HG02798 (cell line): ENCODE measurements at regions not wholly inside any gene's neighbourhood (a gene's known extent, or its start where the extent isn't known, plus 50 kb on each side); places are given as distances from the start of the nearest gene placed in this dataset.
A peak's percentile ranks its signal among the peaks of the same experiment; 100 is the strongest.
"Not testable (repeated sequence)": the region's sequence is repeated elsewhere in the genome, so short reads cannot be mapped to it uniquely, and the experiment has no call there.

Experiments used
- ATAC-seq: cut with Tn5 transposase; IDR thresholded peaks from one replicate; pipeline ENCODE4 v1.9.1; 2021; ENCODE audit warnings: mild to moderate bottlenecking; ENCODE audit not compliant: unreplicated experiment, poor library complexity

DNA sequence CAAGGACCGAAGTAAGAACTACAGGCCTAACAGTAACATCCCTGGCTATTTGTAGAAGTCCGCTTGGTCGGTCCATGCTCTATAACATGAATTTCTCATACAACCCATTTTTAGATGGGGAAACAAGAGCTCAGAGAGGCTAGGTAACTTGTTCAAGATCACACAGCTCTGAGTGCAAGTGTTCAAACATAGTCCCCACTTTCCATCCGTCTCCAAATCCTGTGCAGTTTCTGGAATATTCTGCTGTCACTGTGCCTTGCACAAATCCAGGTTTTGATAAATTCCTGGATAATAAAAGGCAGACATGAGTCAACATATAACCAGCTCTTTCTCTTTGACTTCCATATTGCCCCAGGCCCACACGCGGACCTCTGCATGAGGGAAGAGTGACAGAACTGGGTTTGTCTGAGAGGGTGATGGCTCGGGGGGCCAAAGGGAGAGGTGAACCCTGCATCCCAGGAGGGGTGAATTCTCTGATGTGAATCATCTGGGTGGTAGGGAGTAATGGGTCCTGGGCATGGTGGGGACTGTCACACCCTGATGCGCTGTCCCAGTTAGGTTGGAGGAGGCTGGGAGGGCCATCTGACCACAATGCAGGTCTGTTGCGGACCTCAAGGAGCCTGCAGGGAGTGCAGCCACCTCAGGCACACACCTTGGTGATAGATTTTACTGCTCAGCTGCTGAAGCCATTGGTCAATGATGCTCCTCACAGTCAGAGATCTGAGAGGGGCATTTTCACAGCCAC, 162.2 kb downstream of the SMAD6 start:
- no peak for ATAC-seq

DNA sequence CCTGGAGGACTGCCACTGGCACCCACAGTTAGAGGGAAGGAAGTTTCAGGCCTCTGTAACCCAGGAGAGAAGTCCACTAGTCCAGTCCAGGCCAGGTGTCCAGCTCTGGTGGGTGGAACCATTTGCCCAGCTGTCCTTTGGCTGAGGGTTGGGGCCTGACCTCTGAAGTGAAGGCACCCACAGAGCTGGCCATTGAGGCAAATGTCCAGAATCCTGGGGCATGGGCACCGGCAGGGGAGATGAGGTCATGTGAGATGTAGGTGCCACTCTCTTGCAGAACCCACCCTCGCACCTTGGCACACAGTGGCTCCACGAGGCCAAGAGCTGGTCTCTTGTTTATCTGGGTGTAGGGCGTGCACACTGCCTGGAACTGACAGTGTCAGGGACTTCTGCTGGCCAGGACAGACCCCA, 162.8 kb downstream of the SMAD6 start:
- ATAC-seq = no peak

DNA sequence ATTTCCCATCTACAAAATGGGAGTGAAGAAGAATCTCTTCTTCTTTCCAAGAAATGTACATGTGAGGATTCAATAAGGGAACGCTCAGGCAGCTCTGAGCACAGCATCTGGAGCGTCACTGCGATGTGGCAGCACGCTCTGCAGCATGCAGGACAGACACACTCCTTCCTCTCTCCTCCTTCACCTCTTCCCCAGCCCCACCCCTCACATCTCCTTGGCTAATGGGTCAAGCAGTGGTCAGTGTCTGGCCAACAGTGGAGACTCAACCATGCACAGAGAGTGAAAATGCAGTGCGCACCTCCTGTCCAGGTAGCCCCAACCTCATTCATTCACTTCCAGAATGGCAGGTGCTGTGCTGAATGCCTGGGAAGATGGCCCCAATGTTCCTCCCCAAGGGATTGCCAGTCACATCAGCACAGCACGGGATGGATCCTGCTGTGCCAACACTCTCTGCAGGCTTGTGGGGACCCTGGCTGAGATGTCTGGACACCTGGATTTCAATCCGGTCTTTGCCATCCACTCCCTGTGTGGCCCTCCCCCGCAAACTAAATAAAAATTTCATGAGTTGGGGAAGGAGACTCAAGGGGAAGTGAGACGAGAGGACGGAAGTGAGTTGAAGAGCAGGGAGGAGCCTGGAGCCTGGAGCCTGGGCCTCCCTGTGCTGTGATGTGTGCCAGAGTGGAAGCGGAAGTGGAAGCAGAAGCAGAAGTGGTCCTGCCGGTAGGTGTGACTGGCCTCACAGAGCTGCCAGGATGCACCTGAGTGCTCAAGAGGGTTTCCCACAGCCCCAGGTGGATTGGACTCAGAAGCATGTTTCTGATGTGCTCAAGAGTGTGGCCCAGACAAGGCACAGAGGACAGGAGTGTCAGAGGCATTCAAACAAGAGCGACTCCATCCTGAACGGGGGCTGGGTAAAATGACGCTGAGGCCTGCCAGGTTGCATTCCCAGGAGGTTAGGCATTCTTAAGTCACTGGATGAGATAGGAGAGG, 163.9 kb downstream of the SMAD6 start:
- ATAC-seq = peak; percentile 65

DNA sequence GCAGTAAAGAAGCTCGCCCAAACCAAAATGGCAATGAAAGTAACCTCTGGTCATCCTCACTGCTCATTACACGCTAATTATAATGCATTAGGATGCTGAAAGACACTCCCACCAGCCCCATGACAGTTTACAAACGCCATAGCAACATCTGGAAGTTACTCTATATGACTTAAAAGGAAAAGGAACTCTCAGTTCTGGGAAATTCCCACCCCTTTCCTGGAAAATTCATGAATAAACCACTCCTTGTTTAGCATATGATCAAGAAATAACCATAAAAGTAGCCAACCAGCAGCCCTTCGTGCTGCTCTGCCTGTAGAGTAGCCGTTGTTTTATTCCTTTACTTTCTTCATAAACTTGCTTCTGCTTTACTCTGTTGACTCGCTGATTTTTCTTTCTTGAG, 164.6 kb downstream of the SMAD6 start:
- ATAC-seq = no peak

DNA sequence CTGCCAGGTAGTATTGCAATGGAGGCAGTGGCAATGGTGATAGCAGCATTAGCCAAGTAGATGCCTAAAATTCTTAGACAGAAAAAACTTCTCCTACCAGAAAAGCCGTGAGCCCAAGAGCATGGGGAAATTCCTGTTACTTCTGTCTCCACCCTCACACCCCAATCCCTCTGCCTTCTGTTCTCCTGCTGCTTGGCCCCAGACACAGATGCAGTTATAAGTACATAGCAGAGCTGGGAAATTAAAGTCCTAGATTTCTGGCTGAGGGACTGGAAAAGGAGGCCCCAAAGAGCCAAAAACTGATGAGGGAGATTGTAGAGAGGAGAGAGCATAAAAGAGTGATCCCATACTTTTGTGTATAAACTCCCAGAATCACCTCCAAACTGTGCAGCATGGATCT, 166.9 kb downstream of the SMAD6 start:
- ATAC-seq = no peak

DNA sequence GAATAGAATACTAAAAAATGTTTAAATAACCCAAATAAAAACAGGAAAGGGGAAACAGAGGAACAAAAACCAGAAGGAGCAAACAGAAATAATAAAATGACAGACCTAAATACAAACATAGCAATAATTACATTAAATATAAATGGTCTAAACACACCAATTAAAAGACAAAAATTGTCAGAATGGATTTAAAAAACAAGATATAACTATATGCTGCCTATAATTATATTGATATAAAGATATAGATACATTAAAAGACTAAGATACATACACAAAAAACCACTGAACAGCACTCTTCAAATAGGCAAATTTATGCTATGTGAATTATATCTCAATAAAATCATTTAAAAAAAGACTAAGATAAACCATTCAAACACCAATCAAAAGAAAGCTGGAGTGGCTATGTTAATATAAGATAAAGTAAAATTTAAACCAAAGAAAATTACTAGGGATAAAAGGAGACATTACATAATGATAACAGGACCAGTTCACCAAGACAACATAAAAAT, 168.9 kb downstream of the SMAD6 start:
- no peak for ATAC-seq

DNA sequence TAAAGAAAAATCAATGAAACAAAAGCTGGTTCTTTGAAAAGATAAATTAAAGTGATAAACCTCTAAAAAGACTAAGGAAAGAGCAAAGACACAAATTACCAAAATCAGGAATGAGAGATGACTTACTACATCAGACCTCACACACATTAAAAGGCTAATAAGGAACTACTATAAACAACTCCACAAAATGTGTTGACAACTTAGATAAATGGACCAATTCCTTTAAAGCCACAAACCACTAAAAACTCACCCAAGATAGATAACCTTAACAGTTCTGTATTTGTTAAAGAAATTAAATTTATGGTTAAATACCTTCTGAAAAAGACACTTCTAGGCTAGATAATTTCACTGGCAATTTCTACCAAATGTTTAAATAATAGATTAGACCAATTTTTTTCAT, 170.4 kb downstream of the SMAD6 start:
- ATAC-seq = no peak

DNA sequence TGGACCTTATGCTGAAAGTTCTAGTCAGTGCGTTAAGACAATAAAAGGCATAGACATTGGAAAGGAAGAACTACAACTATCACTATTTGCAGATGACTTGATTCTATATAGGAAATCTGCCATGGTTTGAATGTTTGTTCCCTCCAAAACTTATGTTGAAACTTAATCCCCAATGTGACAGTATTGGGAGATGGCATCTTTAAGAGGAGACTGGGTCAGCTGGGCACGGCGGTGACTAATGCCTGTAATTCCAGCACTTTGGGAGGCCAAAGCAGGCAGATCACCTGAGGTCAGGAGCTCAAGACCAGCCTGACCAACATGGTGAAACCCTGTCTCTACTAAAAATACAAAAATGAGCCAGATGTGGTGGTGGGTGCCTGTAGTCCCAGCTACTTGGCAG, 171.3 kb downstream of the SMAD6 start:
- ATAC-seq = not testable (repeated sequence)

DNA sequence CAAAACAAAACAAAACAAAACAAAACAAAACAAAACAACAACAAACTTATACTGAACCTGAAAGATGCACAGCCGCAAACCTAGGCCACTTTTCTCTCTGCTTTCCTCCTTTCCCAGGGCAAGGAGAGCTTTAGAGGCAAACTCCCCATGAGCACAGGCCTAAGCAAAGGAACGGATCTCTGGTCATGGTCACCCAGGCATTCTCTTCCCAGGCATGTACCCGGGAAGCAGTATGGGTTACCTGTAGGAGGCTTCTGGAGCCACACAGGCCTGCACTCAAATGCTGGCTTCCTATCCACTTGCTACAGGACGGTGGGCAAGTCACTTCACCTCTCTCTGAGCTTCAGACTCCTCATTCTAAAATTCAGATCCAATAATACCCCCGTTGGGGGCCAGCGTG, 171.8 kb downstream of the SMAD6 start:
- no peak for ATAC-seq

DNA sequence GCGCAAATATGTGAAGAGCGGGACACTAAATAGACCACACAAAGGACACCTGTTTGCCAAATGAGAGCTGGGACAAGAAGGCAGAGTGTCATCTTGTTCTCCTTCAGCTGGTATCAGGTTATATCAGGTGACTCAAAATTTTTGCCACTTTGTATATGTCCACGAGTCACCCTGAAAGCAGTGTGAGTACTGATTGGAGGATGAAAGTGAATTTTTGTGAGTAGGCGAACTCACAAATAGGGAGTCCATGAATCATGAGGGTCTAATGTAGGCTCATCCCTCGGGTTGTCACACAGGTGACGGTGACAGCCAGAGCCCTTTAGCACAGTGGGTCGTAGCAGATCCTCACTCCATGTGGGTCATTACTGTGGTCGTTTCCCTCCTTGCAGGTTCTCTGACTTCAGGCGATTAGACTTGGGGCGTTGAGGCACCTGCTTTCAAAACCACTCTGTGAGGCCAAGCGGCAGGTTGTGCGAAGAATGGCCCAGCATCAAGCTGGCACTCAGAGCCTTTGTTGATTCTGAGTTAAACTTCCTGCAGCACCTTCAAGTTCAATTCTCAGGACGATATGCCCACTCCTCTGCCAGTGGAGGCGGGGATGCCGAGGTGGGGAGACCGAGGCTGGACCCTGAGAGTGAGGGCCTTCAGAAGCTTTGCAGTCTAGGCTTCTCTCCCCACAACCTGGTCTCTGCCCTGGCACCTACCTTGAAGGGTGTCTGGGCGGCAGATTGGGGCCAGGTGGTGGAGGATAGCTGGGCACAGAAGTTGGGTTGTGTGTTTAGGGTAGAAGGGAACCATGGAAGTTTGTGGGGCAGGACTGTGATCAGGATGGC, 173.8 kb downstream of the SMAD6 start:
- ATAC-seq = no peak

DNA sequence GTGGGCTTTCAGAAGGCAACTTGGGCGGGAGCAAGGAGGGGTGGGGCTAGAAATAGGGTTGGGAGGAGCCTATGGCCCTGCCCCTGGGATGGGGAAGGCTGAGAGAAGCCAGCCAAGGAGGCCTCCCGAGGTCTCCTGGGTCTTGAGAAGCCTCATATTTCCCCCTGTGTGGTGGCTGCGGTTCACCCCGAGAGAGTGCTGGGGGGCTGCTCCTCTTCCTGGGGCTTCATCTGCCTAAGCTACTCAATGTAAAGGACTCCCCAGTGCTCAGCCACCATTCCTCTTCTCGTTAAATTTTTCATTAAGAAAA, 174.3 kb downstream of the SMAD6 start:
- no peak for ATAC-seq

DNA sequence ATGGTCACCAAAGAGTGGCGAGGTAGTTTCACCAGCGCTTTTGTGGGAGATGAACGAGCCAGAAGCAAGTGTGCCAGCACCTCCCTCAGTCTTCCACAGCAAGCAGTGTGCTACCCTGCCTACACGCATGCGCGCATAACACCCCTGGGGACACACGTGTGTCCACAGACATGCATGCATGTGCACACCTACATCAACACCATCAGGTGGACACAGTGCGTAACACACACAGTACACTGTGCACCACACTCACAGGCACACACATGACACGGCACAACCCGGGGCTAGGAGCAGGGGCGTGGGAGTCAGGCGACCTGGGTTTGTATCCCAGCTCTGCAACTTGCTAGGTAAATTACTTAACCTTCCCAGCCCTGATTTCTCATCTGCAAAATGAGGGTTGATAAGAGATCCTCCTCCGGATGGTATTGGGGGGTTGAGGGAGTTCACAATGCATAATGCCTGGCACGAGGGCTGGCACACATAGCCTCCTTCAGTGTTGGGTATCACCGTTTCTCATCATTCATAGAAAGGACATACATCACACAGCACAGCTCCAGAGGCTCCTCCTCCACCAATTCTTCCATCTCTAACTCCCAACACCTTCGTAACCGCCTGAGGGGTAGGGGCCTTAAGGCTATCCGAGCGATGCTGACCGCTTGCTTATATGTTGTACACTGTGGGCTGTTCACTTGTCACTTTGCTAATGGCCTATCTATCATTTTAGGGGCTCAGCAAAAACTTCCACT, 174.9 kb downstream of the SMAD6 start:
- ATAC-seq = no peak

DNA sequence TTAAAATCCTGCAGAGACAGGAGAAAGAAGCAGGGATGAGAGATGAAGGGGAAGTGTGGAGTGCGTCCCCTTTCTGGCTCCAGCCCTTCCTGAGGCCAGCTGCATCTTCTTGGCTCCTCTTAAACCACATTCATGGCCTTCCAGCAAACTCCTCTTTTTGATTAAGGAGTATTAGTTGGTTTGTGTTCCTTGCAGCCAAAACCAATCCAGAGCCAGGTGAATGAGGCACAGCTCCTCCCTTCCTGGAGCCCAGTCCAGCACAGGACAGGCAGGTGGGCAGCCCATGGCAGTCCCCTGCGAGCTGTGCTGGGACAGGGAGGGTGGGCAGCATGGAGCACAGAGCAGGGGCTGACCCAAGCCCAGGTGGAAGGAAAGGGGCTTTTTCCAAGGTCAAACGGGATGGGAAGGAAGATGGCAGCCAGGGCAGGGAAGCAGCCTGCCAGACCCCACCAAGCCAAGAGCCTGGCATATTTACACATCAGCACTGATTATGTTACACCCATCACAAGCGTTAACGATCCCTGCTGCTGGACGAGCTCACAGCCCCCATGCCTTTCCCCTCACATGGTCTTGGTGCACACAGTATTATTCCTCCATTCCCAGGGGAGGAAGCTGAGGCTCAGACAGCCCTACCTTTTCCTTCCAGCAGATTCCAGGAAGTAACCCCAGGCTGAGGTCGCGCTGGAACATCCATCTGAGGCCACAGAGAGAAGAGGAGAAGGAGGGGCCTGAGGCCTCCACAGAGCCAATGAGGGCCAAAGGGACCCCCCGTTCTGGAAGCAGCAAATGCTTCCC, 175.6 kb downstream of the SMAD6 start:
- no peak for ATAC-seq

DNA sequence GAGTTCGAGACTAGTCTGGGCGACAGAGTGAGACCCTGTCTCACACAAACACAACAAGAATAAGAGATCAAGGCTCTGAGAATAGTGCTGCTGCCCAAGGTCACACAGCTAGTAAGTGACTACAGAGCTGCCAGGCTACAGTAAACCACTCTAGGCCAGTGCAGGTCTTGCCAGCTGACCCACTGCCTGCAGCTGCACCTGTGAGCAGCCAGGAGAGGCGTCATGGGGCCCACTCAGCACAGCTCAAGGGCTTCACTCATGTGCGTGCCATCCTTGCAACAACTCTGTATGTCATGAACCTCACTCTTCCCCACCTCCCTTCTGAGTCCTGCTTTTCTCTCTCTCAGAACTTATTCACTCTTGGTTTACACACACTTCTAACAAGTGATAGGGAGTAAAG, 176.7 kb downstream of the SMAD6 start:
- ATAC-seq = no peak

DNA sequence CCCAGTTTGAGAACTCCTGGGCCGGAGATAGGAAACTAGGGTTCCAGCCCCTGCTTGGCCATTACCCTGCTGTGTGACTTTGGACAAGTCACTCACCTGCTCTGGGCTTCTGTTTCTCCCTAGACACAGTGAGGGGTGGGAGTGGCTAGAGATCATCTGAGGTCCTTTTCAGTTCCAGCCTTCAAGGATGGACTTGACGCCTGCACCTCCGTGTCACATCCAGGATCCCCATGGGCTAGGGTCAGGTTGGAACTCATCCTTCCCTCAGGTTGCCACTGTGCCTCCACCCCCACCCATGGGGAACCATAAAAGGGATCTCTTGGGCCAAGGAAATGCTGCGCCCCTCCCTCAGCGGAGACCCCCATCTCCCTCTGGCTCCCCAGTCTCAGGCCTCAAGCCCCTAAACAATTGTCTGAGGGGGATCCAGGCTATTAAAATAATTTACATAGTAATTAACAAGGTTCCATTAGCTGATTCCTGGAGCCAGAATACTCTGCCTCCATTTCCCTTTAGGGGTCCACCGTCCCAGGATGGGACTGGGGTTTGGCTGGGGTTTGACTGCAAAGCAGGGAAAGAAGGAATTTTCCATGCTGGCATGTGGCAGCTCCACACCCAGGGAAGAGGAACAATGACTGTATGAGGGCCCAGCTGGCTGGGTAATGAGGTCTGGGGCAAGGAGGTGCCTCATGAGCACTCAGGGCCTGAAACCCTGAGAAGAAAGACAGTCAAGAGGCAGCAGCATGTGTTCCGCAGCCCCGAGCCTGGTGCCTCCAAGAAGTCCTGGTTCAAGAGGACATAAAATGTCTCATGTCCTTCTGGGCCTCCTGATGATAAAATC, 177.7 kb downstream of the SMAD6 start:
- ATAC-seq = no peak

DNA sequence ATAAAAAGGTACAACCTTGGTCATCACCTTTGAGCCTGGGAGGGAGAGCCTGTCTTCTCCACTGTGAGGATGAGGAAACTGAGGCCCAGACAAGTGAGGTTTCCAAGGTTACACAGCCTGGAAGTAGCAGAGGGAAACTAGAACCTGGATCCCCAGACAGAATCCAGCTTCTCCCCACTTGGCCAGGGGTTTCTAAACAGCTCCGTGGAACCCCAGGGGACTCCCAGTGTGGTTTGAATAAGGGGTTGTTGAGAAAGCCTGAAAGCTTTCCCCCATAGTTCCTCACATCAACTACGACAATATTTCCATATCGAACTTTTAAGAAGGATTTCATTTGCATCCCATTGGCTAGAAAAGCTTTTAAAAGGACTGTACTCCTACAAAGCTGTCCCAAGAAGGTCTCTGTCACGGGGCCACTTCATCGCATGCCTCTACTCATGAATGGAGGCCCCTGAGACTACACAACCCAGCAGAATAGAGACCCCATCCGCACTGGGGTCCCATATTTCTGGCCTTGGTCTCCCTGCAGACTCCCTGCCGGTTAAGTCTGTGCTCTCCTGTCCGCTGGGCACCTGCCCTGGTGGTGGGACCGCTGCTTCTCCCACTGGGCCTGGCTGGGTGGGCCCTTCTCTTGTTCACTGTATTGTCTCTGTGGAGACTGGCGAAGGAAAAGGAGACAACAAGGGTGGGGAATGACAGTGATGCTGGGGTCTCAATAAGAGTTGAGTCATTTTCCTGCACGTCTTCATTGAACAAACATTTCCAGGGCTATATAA, 178.5 kb downstream of the SMAD6 start:
- ATAC-seq = no peak

DNA sequence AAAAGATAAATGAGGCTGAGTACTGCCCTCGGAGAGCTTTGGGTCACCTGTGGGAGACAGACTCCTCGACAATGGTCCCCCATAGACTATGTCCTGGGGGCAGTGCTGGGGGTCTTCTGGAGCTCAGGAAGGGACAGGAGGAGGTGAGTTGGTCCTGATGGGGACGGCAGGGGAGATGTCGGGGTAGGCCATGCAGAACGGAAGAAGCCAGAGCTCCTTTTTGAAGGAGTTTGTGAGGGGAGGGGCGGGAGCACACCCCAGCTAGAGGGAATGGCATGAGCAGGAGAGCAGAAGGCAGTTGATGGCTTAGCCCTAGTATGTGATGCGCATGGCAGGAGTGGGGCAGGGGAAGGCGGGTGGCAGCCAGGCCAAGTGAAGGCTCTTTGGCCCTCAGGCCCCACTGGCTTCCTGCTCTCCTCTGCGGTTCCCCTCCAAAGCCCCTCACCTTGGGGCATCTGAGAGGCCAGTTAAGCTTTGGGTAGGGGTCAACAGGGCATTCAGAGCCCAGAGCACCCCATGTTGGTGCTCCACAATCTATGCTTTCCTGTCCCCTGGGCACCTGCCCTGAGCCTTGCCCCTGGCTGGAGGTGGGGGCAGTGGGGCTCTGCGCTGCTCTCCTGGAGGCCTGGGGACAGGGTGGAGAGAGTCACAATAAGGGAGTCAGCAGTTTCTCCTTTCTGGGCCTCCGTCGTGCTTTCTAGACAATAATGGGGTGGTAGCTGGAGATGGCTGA, 179.3 kb downstream of the SMAD6 start:
- ATAC-seq = no peak
